GM23248 (cell line): ENCODE measurements at regions not wholly inside any gene's neighbourhood (a gene's known extent, or its start where the extent isn't known, plus 50 kb on each side); places are given as distances from the start of the nearest gene placed in this dataset.
"Not testable (repeated sequence)": the region's sequence is repeated elsewhere in the genome, so short reads cannot be mapped to it uniquely, and the experiment has no call there.

Experiments
- EZH2 ChIP-seq: fragments of 200-600 bp; sonication (generic); IDR thresholded peaks from 2 replicates; pipeline ENCODE4 v1.6.1; 2018; ENCODE audit warnings: antibody characterized with exemption, mild to moderate bottlenecking; ENCODE audit not compliant: insufficient read depth, poor library complexity, severe bottlenecking
- EZH2phosphoT487 ChIP-seq: fragments of 200-600 bp; sonication (generic); IDR thresholded peaks from 2 replicates; pipeline ENCODE4 v1.6.1; 2018; ENCODE audit warnings: antibody characterized with exemption, moderate library complexity, mild to moderate bottlenecking, low read depth; ENCODE audit not compliant: insufficient read depth

GRCh38 chr13:59407251-59407650, 756.5 kb downstream of the DIAPH3 start:
- not testable (repeated sequence) for TF ChIP-seq EZH2phosphoT487, EZH2
